ENCODE measurements at regions not wholly inside any gene's neighbourhood (a gene's known extent, or its start where the extent isn't known, plus 50 kb on each side); places are given as distances from the start of the nearest gene placed in this dataset.
A peak's percentile ranks its signal among the peaks of the same experiment; 100 is the strongest.

- peaks cover 22% of the 10 kb centered on the region for H3F3A ChIP-seq (ENCODE audit: low read depth)
- H3K4me1 Mint-ChIP-seq, result peaks cover 27% of the 10 kb centered on the region
These were observed 405.6 kb downstream of the PMP22 start for GRCh38 chr17:14859542-14859941.

GRCh38 chr17:14856176-14856575 is 408.9 kb downstream of the PMP22 start:
- H4K20me1 ChIP-seq (ENCODE audit: low read depth), result no peaks in the 10 kb centered on the region
- TF ChIP-seq CTCF (IDR thresholded peaks at IDR 0.05) (no peak), EZH2 (IDR thresholded peaks at IDR 0.05) (no peak)
- no peak overlapping the region for H3K9ac ChIP-seq
- H3K4me1 ChIP-seq, result peaks cover 38% of the 10 kb centered on the region
- peak; percentile 87 for DNase-seq (ENCODE audit: low spot score)
- H3F3A ChIP-seq (ENCODE audit: low read depth), result peaks cover 37% of the 10 kb centered on the region
- H3K9me3 Mint-ChIP-seq, result peaks cover 20% of the 10 kb centered on the region
- no peaks in the 10 kb centered on the region for H3K36me3 ChIP-seq
- H3K27me3 ChIP-seq, result no peaks in the 10 kb centered on the region
- H3K36me3 Mint-ChIP-seq, result peaks cover 3% of the 10 kb centered on the region
- H2AFZ ChIP-seq (replicated peaks), result no peak overlapping the region
- peak overlapping the region; percentile 27 for H3K4me3 ChIP-seq
- H3K4me2 ChIP-seq, result peak overlapping the region; percentile 68
- H3K9me3 ChIP-seq (ENCODE audit: low read depth), result peaks cover 8% of the 10 kb centered on the region
- H3K27ac ChIP-seq, result peak overlapping the region; percentile 93
- no peaks in the 10 kb centered on the region for H3K79me2 ChIP-seq (ENCODE audit: low read depth)
- peak overlapping the region; percentile 80 for H3K27ac Mint-ChIP-seq
- H3K4me1 Mint-ChIP-seq, result peaks cover 29% of the 10 kb centered on the region
- peaks cover 2% of the 10 kb centered on the region for H3K27me3 Mint-ChIP-seq (ENCODE audit: insufficient read depth, low read depth)
- no peak overlapping the region for H3K4me3 Mint-ChIP-seq

More at GRCh38 chr17:14859542-14859941, 405.6 kb downstream of the PMP22 start:
- Histone ChIP-seq H3K4me3 (no peak overlapping the region), H3K4me1 (peaks cover 30% of the 10 kb centered on the region), H3K4me2 (no peak overlapping the region), H4K20me1 (ENCODE audit: low read depth) (no peaks in the 10 kb centered on the region), H3K36me3 (no peaks in the 10 kb centered on the region), H3K9me3 (ENCODE audit: low read depth) (no peaks in the 10 kb centered on the region), H3K27me3 (no peaks in the 10 kb centered on the region), H2AFZ (replicated peaks) (no peak overlapping the region), H3K9ac (no peak overlapping the region), H3K27ac (no peak overlapping the region), H3K79me2 (ENCODE audit: low read depth) (no peaks in the 10 kb centered on the region)
- peaks cover 2% of the 10 kb centered on the region for H3K27me3 Mint-ChIP-seq (ENCODE audit: insufficient read depth, low read depth)
- TF ChIP-seq EZH2phosphoT487 (IDR thresholded peaks at IDR 0.05), result no peak
- no peak for TF ChIP-seq CTCF (IDR thresholded peaks at IDR 0.05)
- TF ChIP-seq EZH2 (IDR thresholded peaks at IDR 0.05), result no peak
- no peak overlapping the region for H3K4me3 Mint-ChIP-seq
- H3K27ac Mint-ChIP-seq, result no peak overlapping the region
- peaks cover 24% of the 10 kb centered on the region for H3K9me3 Mint-ChIP-seq
- no peak for DNase-seq (ENCODE audit: low spot score)
- H3K36me3 Mint-ChIP-seq, result peaks cover 3% of the 10 kb centered on the region

GRCh38 chr17:14854691-14855090 is 410.4 kb downstream of the PMP22 start:
- no peak overlapping the region for H2AFZ ChIP-seq (replicated peaks)
- H3K4me2 ChIP-seq, result peak overlapping the region; percentile 68
- Mint-ChIP-seq H3K27me3 (ENCODE audit: insufficient read depth, low read depth) (peaks cover 2% of the 10 kb centered on the region), H3K4me1 (peaks cover 25% of the 10 kb centered on the region), H3K27ac (no peak overlapping the region), H3K9me3 (peaks cover 18% of the 10 kb centered on the region), H3K4me3 (no peak overlapping the region), H3K36me3 (peaks cover 2% of the 10 kb centered on the region)
- peaks cover 33% of the 10 kb centered on the region for H3K4me1 ChIP-seq
- peak overlapping the region; percentile 69 for H3K27ac ChIP-seq
- no peaks in the 10 kb centered on the region for H3K27me3 ChIP-seq
- no peaks in the 10 kb centered on the region for H3K36me3 ChIP-seq
- TF ChIP-seq EZH2phosphoT487 (IDR thresholded peaks at IDR 0.05) (no peak), EZH2 (IDR thresholded peaks at IDR 0.05) (no peak), CTCF (IDR thresholded peaks at IDR 0.05) (no peak)
- H3F3A ChIP-seq (ENCODE audit: low read depth), result peaks cover 37% of the 10 kb centered on the region
- H3K9me3 ChIP-seq (ENCODE audit: low read depth), result peaks cover 8% of the 10 kb centered on the region
- DNase-seq (ENCODE audit: low spot score), result no peak
- no peak overlapping the region for H3K4me3 ChIP-seq
- no peak overlapping the region for H3K9ac ChIP-seq
- H3K79me2 ChIP-seq (ENCODE audit: low read depth), result no peaks in the 10 kb centered on the region
- H4K20me1 ChIP-seq (ENCODE audit: low read depth), result no peaks in the 10 kb centered on the region
